ENCODE measurements at regions not wholly inside any gene's neighbourhood (a gene's known extent, or its start where the extent isn't known, plus 50 kb on each side); places are given as distances from the start of the nearest gene placed in this dataset.

- no peak for DNase-seq
- Histone ChIP-seq H3K9me3 (no peaks in the 10 kb centered on the region), H3K4me1 (ENCODE audit: low read depth) (no peaks in the 10 kb centered on the region), H3K4me3 (no peak overlapping the region), H3K36me3 (ENCODE audit: low read depth) (no peaks in the 10 kb centered on the region)
- no peak for ATAC-seq
- no peak for TF ChIP-seq CTCF (IDR thresholded peaks at IDR 0.05)
- intact Hi-C loops (cut with DNase I, micrococcal nuclease): no loop called here
Measured at GRCh38 chr2:167855211-167855610, 392.2 kb downstream of the STK39 start.

DNA sequence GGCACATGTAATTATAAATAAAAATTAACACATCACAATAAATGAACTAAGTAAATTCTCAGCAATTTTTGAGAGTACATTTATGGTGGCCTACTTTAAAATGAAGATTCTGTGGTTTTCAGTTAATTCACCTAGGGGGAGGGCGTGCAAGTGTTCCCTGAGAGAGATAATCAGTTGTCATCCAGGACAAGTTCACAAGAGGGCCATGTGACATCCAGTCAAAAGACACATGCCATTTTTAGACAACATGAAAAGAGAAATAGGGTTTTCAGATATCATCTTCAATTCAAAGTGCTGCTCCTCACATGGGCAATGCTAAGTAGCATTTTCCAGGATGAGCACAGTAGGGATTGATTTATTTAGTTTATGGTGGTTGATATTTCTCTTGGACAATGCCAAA is 393.7 kb downstream of the STK39 start:
- H3K9me3 ChIP-seq: no peaks in the 10 kb centered on the region
- no peak for TF ChIP-seq CTCF (IDR thresholded peaks at IDR 0.05)
- H3K4me3 ChIP-seq: no peak overlapping the region
- no peak for ATAC-seq
- no peak for DNase-seq
- intact Hi-C loops (cut with DNase I, micrococcal nuclease): no loop called here
- no peaks in the 10 kb centered on the region for H3K36me3 ChIP-seq (ENCODE audit: low read depth)
- no peaks in the 10 kb centered on the region for H3K4me1 ChIP-seq (ENCODE audit: low read depth)

DNA sequence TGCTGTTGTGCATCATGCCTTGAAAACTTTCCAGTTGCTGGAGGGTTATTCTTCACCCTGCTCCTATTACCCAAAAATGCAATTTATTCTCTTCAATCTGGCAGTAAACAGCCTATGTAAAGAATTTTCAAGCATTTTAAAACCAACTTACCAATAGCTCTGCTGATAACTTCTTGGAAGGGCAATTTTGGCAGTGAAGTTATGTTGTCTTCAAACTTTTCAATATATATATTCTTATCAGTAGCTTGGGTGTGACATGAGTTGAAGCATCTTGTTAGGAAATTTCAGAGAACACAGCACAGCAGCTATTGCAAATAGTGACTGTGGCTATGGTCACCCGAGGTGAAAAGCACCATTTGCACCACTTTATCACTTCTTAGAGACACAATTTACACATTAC is 395.5 kb downstream of the STK39 start:
- Histone ChIP-seq H3K4me1 (ENCODE audit: low read depth) (no peaks in the 10 kb centered on the region), H3K9me3 (no peaks in the 10 kb centered on the region), H3K36me3 (ENCODE audit: low read depth) (no peaks in the 10 kb centered on the region), H3K4me3 (no peak overlapping the region)
- intact Hi-C loops (cut with DNase I, micrococcal nuclease): no loop called here
- DNase-seq: no peak
- ATAC-seq: no peak
- no peak for TF ChIP-seq CTCF (IDR thresholded peaks at IDR 0.05)

- H3K36me3 ChIP-seq (ENCODE audit: low read depth): no peaks in the 10 kb centered on the region
- no peak for TF ChIP-seq CTCF (IDR thresholded peaks at IDR 0.05)
- intact Hi-C loops (cut with DNase I, micrococcal nuclease): no loop called here
- H3K4me1 ChIP-seq (ENCODE audit: low read depth): no peaks in the 10 kb centered on the region
- no peak overlapping the region for H3K4me3 ChIP-seq
- DNase-seq (no peak), ATAC-seq (no peak)
- H3K9me3 ChIP-seq: no peaks in the 10 kb centered on the region
Measured at GRCh38 chr2:167851323-167851860, 396.0 kb downstream of the STK39 start.

GRCh38 chr2:167844714-167845530 is 402.5 kb downstream of the STK39 start:
- H3K4me3 ChIP-seq: no peak overlapping the region
- ATAC-seq (peak; percentile 69), DNase-seq (peak; percentile 55 to 70 (median 62))
- no peaks in the 10 kb centered on the region for H3K36me3 ChIP-seq (ENCODE audit: low read depth)
- H3K9me3 ChIP-seq: no peaks in the 10 kb centered on the region
- H3K4me1 ChIP-seq (ENCODE audit: low read depth): no peaks in the 10 kb centered on the region
- intact Hi-C loops (cut with DNase I, micrococcal nuclease): no loop called here
- no peak for TF ChIP-seq CTCF (IDR thresholded peaks at IDR 0.05)

All from mucosa of descending colon (tissue), 3 donors.